Astrocyte (in vitro differentiated cells and primary cell): ENCODE measurements at regions not wholly inside any gene's neighbourhood (a gene's known extent, or its start where the extent isn't known, plus 50 kb on each side); places are given as distances from the start of the nearest gene placed in this dataset.

Experiments used
- DNase-seq: peaks from one replicate; pipeline ENCODE4 v3.0.0-alpha.2; 2010; ENCODE audit warnings: low read depth
- FAIRE-seq: peaks from 2 replicates; lab custom pipeline; 2011; peaks lifted over from hg19 to GRCh38; lab: Jason Lieb, UNC
- H2AFZ ChIP-seq: 2 replicates; pipeline ENCODE4 v1.6.0; 2012; ENCODE audit warnings: low read depth, low read length, inconsistent platforms
- H3K27ac ChIP-seq: 2 replicates; pipeline ENCODE4 v1.5.1; 2011; ENCODE audit warnings: low read depth, low read length, inconsistent platforms
- H3K27me3 ChIP-seq: 2 replicates; pipeline ENCODE4 v1.6.0; 2011; ENCODE audit warnings: low read length, inconsistent platforms; ENCODE audit not compliant: insufficient read depth
- H3K36me3 ChIP-seq: 2 replicates; pipeline ENCODE4 v1.5.1; 2011; ENCODE audit warnings: low read length, inconsistent platforms; ENCODE audit not compliant: insufficient read depth
- H3K4me1 ChIP-seq: 2 replicates; pipeline ENCODE4 v1.5.1; 2011; ENCODE audit warnings: low read length, inconsistent platforms; ENCODE audit not compliant: insufficient read depth
- H3K4me2 ChIP-seq: 2 replicates; pipeline ENCODE4 v1.6.0; 2012; ENCODE audit warnings: low read length, inconsistent platforms
- H3K4me3 ChIP-seq: 2 replicates; pipeline ENCODE4 v1.5.1; 2011; ENCODE audit warnings: low read depth, mild to moderate bottlenecking, low read length, inconsistent platforms; ENCODE audit not compliant: insufficient read depth
- H3K79me2 ChIP-seq: 2 replicates; pipeline ENCODE4 v1.6.0; 2012; ENCODE audit warnings: mild to moderate bottlenecking, low read length, inconsistent platforms; ENCODE audit not compliant: insufficient read depth
- H3K9ac ChIP-seq: 2 replicates; pipeline ENCODE4 v1.6.0; 2012; ENCODE audit warnings: mild to moderate bottlenecking, low read length, inconsistent platforms
- H3K9me3 ChIP-seq: 2 replicates; pipeline ENCODE4 v1.5.1; 2012; ENCODE audit warnings: low read depth, mild to moderate bottlenecking, low read length, inconsistent platforms; ENCODE audit not compliant: insufficient read depth
- H4K20me1 ChIP-seq: 2 replicates; pipeline ENCODE4 v1.6.0; 2012; ENCODE audit warnings: low read length, inconsistent platforms; ENCODE audit not compliant: insufficient read depth
- H3K27ac Mint-ChIP-seq: one replicate; pipeline ENCODE4 v1.8.0; 2021; ENCODE audit warnings: mild to moderate bottlenecking, mixed read lengths; ENCODE audit not compliant: unreplicated experiment
- H3K27me3 Mint-ChIP-seq: one replicate; pipeline ENCODE4 v1.8.0; 2021; ENCODE audit warnings: low read depth, mixed read lengths; ENCODE audit not compliant: unreplicated experiment
- H3K36me3 Mint-ChIP-seq: one replicate; pipeline ENCODE4 v1.8.0; 2021; ENCODE audit warnings: low read depth, mixed read lengths; ENCODE audit not compliant: unreplicated experiment
- H3K4me1 Mint-ChIP-seq: one replicate; pipeline ENCODE4 v1.8.0; 2021; ENCODE audit warnings: low read depth, mixed read lengths; ENCODE audit not compliant: unreplicated experiment
- H3K4me3 Mint-ChIP-seq: one replicate; pipeline ENCODE4 v1.8.0; 2021; ENCODE audit warnings: mild to moderate bottlenecking, moderate library complexity, mixed read lengths; ENCODE audit not compliant: unreplicated experiment
- H3K9me3 Mint-ChIP-seq: one replicate; pipeline ENCODE4 v1.8.0; 2021; ENCODE audit warnings: mild to moderate bottlenecking, mixed read lengths; ENCODE audit not compliant: unreplicated experiment
- EZH2 ChIP-seq: IDR thresholded peaks from 2 replicates; pipeline ENCODE4 v1.6.1; 2012; ENCODE audit warnings: mild to moderate bottlenecking, low read length, inconsistent platforms; ENCODE audit not compliant: insufficient read depth
- TF ChIP-seq, protein P1 (sequence below): IDR thresholded peaks from 2 replicates; pipeline ENCODE4 v1.5.1; 2011; ENCODE audit warnings: low read depth, mild to moderate bottlenecking, inconsistent platforms, low read length, moderate library complexity; ENCODE audit not compliant: insufficient read depth

- no peak for DNase-seq
- H3K36me3 Mint-ChIP-seq: no peaks in the 10 kb centered on the region
- no peaks in the 10 kb centered on the region for H3K27me3 ChIP-seq
- no peak overlapping the region for H2AFZ ChIP-seq
- no peak overlapping the region for H3K4me3 ChIP-seq
- no peaks in the 10 kb centered on the region for H3K9me3 ChIP-seq
- H3K4me3 Mint-ChIP-seq: no peak overlapping the region
- H3K36me3 ChIP-seq: no peaks in the 10 kb centered on the region
- no peaks in the 10 kb centered on the region for H4K20me1 ChIP-seq
- no peak for TF ChIP-seq EZH2
- TF ChIP-seq, protein P1, sequence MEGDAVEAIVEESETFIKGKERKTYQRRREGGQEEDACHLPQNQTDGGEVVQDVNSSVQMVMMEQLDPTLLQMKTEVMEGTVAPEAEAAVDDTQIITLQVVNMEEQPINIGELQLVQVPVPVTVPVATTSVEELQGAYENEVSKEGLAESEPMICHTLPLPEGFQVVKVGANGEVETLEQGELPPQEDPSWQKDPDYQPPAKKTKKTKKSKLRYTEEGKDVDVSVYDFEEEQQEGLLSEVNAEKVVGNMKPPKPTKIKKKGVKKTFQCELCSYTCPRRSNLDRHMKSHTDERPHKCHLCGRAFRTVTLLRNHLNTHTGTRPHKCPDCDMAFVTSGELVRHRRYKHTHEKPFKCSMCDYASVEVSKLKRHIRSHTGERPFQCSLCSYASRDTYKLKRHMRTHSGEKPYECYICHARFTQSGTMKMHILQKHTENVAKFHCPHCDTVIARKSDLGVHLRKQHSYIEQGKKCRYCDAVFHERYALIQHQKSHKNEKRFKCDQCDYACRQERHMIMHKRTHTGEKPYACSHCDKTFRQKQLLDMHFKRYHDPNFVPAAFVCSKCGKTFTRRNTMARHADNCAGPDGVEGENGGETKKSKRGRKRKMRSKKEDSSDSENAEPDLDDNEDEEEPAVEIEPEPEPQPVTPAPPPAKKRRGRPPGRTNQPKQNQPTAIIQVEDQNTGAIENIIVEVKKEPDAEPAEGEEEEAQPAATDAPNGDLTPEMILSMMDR: no peak
- H3K9ac ChIP-seq: no peak overlapping the region
- H3K27ac Mint-ChIP-seq: no peak overlapping the region
- peaks cover 9% of the 10 kb centered on the region for H3K27me3 Mint-ChIP-seq
- H3K4me2 ChIP-seq: no peak overlapping the region
- no peak for FAIRE-seq
- H3K27ac ChIP-seq: no peak overlapping the region
- no peaks in the 10 kb centered on the region for H3K79me2 ChIP-seq
- peaks cover 3% of the 10 kb centered on the region for H3K9me3 Mint-ChIP-seq
- H3K4me1 Mint-ChIP-seq: no peaks in the 10 kb centered on the region
- H3K4me1 ChIP-seq: no peaks in the 10 kb centered on the region
These were observed 374.3 kb upstream of the XYLT1 start for GRCh38 chr16:17845031-17845430.

- H3K4me1 Mint-ChIP-seq: no peaks in the 10 kb centered on the region
- no peak for TF ChIP-seq EZH2
- TF ChIP-seq, protein P1: no peak
- Histone ChIP-seq H3K4me2 (no peak overlapping the region), H2AFZ (no peak overlapping the region), H3K27ac (no peak overlapping the region), H3K79me2 (no peaks in the 10 kb centered on the region), H3K36me3 (no peaks in the 10 kb centered on the region), H4K20me1 (no peaks in the 10 kb centered on the region), H3K4me1 (no peaks in the 10 kb centered on the region), H3K4me3 (no peak overlapping the region), H3K27me3 (no peaks in the 10 kb centered on the region), H3K9ac (no peak overlapping the region), H3K9me3 (no peaks in the 10 kb centered on the region)
- peaks cover 3% of the 10 kb centered on the region for H3K9me3 Mint-ChIP-seq
- no peak overlapping the region for H3K4me3 Mint-ChIP-seq
- DNase-seq (no peak), FAIRE-seq (no peak)
- no peaks in the 10 kb centered on the region for H3K36me3 Mint-ChIP-seq
- no peak overlapping the region for H3K27ac Mint-ChIP-seq
- peaks cover 8% of the 10 kb centered on the region for H3K27me3 Mint-ChIP-seq
These were observed 373.1 kb upstream of the XYLT1 start for GRCh38 chr16:17843905-17844304.

- Mint-ChIP-seq H3K27ac (no peak overlapping the region), H3K4me1 (no peaks in the 10 kb centered on the region), H3K4me3 (no peak overlapping the region), H3K9me3 (peaks cover 3% of the 10 kb centered on the region), H3K36me3 (no peaks in the 10 kb centered on the region), H3K27me3 (no peaks in the 10 kb centered on the region)
- Histone ChIP-seq H3K4me2 (no peak overlapping the region), H3K27me3 (no peaks in the 10 kb centered on the region), H3K4me1 (peaks cover 13% of the 10 kb centered on the region), H3K36me3 (no peaks in the 10 kb centered on the region), H3K9ac (no peak overlapping the region), H3K27ac (no peak overlapping the region), H4K20me1 (no peaks in the 10 kb centered on the region), H3K4me3 (no peak overlapping the region), H2AFZ (no peak overlapping the region), H3K9me3 (no peaks in the 10 kb centered on the region), H3K79me2 (no peaks in the 10 kb centered on the region)
- no peak for DNase-seq
- TF ChIP-seq, protein P1: no peak
- TF ChIP-seq EZH2: no peak
- FAIRE-seq: no peak
These were observed 369.1 kb upstream of the XYLT1 start for GRCh38 chr16:17839907-17840306.
